OCI-LY3 (cell line): ENCODE measurements at regions not wholly inside any gene's neighbourhood (a gene's known extent, or its start where the extent isn't known, plus 50 kb on each side); places are given as distances from the start of the nearest gene placed in this dataset.

ENCODE experiments used
- CTCF ChIP-seq: fragments of 200-600, 300-600 bp; sonication (generic); IDR thresholded peaks from 2 replicates; pipeline ENCODE4 v1.5.1; 2014; ENCODE audit warnings: antibody characterized with exemption, low read length, low read depth
- EZH2phosphoT487 ChIP-seq: fragments of 200-600 bp; shearing (Covaris generic); IDR thresholded peaks from 2 replicates; pipeline ENCODE4 v1.6.1; 2018; ENCODE audit warnings: antibody characterized with exemption, mixed run types, low read depth

GRCh38 chr2:216318521-216318874 lies 53.8 kb downstream of the MARCHF4 start:
- TF ChIP-seq CTCF = no peak
- TF ChIP-seq EZH2phosphoT487 = no peak
